Coronary artery (tissue), 2 donors: ENCODE measurements at regions not wholly inside any gene's neighbourhood (a gene's known extent, or its start where the extent isn't known, plus 50 kb on each side); places are given as distances from the start of the nearest gene placed in this dataset.
"Not testable (repeated sequence)": the region's sequence is repeated elsewhere in the genome, so short reads cannot be mapped to it uniquely, and the experiment has no call there.

Experiments
- DNase-seq: peaks from one replicate; pipeline ENCODE4 v3.0.0-alpha.2; 2017; ENCODE audit warnings: low spot score
- H3K27ac ChIP-seq, 2 donors: fragments of 200-600 bp; sonication (generic); one replicate each; pipeline ENCODE4 v1.5.1; 2016 to 2019
- H3K4me3 ChIP-seq: fragments of 200-600 bp; sonication (generic); 2 replicates; pipeline ENCODE4 v1.5.1; 2016; ENCODE audit warnings: mild to moderate bottlenecking, moderate library complexity
- CTCF ChIP-seq: fragments of 200-600 bp; sonication (generic); IDR thresholded peaks from one replicate; pipeline ENCODE4 v1.5.1; 2019; ENCODE audit warnings: antibody characterized with exemption

GRCh38 chrX:42378857-42379256 lies 399.1 kb downstream of the PPP1R2C start:
- Histone ChIP-seq H3K4me3 (no peak overlapping the region), H3K27ac (no peak overlapping the region)
- no peak for TF ChIP-seq CTCF
- no peak for DNase-seq

- no peak for DNase-seq
- Histone ChIP-seq H3K27ac (no peak overlapping the region), H3K4me3 (no peak overlapping the region)
- no peak for TF ChIP-seq CTCF
Observed at GRCh38 chrX:42375086-42375485, 402.9 kb downstream of the PPP1R2C start.

GRCh38 chrX:42366181-42366580 lies 411.8 kb downstream of the PPP1R2C start:
- no peak overlapping the region for H3K4me3 ChIP-seq

GRCh38 chrX:42362219-42362618 lies 415.7 kb downstream of the PPP1R2C start:
- no peak for TF ChIP-seq CTCF
- DNase-seq: no peak
- H3K4me3 ChIP-seq: no peak overlapping the region
- no peak overlapping the region for H3K27ac ChIP-seq

More at GRCh38 chrX:42366181-42366580, 411.8 kb downstream of the PPP1R2C start:
- no peak for DNase-seq
- no peak for TF ChIP-seq CTCF
- no peak overlapping the region for H3K27ac ChIP-seq

- not testable (repeated sequence) for H3K4me3 ChIP-seq, DNase-seq, H3K27ac ChIP-seq
Observed at GRCh38 chrX:42342981-42343380, 419.6 kb upstream of the CASK start.
